GM18519 (cell line): ENCODE measurements at regions not wholly inside any gene's neighbourhood (a gene's known extent, or its start where the extent isn't known, plus 50 kb on each side); places are given as distances from the start of the nearest gene placed in this dataset.
"Not testable (repeated sequence)": the region's sequence is repeated elsewhere in the genome, so short reads cannot be mapped to it uniquely, and the experiment has no call there.

Experiments used
- ATAC-seq: cut with Tn5 transposase; IDR thresholded peaks from one replicate; pipeline ENCODE4 v1.9.1; 2021; ENCODE audit warnings: mild to moderate bottlenecking, moderate library complexity; ENCODE audit not compliant: unreplicated experiment, low FRiP score

- ATAC-seq, result no peak
Observed at GRCh38 chr6:28817808-28818145, 106.0 kb downstream of the TRIM27 start.

GRCh38 chr6:28824793-28825731, 98.7 kb downstream of the TRIM27 start:
- no peak for ATAC-seq

- no peak for ATAC-seq
Observed at GRCh38 chr6:28825732-28826293, 98.0 kb downstream of the TRIM27 start.

- not testable (repeated sequence) for ATAC-seq
Observed at GRCh38 chr6:28831683-28832082, 92.1 kb downstream of the TRIM27 start.

GRCh38 chr6:28836703-28837102, 87.1 kb downstream of the TRIM27 start:
- ATAC-seq, result not testable (repeated sequence)

GRCh38 chr6:28838289-28838633, 85.5 kb downstream of the TRIM27 start:
- peak; percentile 26 for ATAC-seq

- peak; percentile 55 for ATAC-seq
Observed at GRCh38 chr6:28838634-28839442, 84.9 kb downstream of the TRIM27 start.

GRCh38 chr6:28839443-28840120, 84.2 kb downstream of the TRIM27 start:
- ATAC-seq, result no peak

- no peak for ATAC-seq
Observed at GRCh38 chr6:28841290-28841689, 82.5 kb downstream of the TRIM27 start.

GRCh38 chr6:28848756-28849155, 75.0 kb downstream of the TRIM27 start:
- not testable (repeated sequence) for ATAC-seq
